ENCODE measurements at regions not wholly inside any gene's neighbourhood (a gene's known extent, or its start where the extent isn't known, plus 50 kb on each side); places are given as distances from the start of the nearest gene placed in this dataset.

DNA sequence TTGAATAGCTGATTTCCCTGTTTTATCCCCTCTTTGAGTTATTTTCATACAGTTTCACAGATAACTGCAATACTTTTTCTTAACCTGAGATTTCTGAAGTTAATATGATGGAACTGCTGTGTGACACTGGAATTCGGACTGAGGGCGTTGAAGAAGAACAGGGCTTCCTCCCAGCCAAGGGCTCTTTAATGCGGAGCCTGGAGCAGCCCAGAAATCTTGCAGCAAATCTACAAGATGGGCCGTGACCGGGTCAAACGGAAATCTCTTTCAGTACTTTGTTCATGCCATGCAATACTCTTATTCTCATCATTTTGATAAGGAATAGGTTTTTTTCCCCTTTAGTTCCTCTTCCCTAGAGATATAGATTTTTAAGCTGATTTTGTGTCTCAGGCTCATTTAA is 236.8 kb upstream of the IRX4 start:
- TF ChIP-seq CTCF (IDR thresholded peaks at IDR 0.05) (no peak), POLR2AphosphoS5 (IDR thresholded peaks at IDR 0.05) (no peak), POLR2A (IDR thresholded peaks at IDR 0.05) (no peak), EP300 (IDR thresholded peaks at IDR 0.05) (no peak)

All from suprapubic skin (tissue), 4 donors.